CD14-positive monocyte (primary cell): ENCODE measurements at regions not wholly inside any gene's neighbourhood (a gene's known extent, or its start where the extent isn't known, plus 50 kb on each side); places are given as distances from the start of the nearest gene placed in this dataset.

ENCODE experiments used
- DNase-seq, 3 donors: peaks; one replicate each; pipeline ENCODE4 v3.0.0-alpha.2; 2011 to 2022
- H2AFZ ChIP-seq: 2 replicates; pipeline ENCODE4 v1.6.0; 2012; ENCODE audit warnings: mild to moderate bottlenecking, low read depth, low read length, inconsistent platforms; ENCODE audit not compliant: insufficient read depth, poor library complexity, severe bottlenecking
- H3K27ac ChIP-seq, 2 donors: 1 replicate in 1 of 2; 2 replicates in 1 of 2; pipeline ENCODE4 v1.5.1; 2012 to 2013; ENCODE audit warnings: low read length in 2 of 2, control low read depth in 1 of 2, inconsistent platforms in 1 of 2, low read depth in 1 of 2, mild to moderate bottlenecking in 1 of 2
- H3K27me3 ChIP-seq, 2 donors: one replicate each; pipeline versions ENCODE4 v1.6.0 to v1.6.1; 2011 to 2013; ENCODE audit warnings: low read length in 2 of 2; ENCODE audit not compliant: control insufficient read depth in 2 of 2, insufficient read depth in 2 of 2
- H3K36me3 ChIP-seq, 2 donors: replicated peaks in 1 of 2; 1 replicate in 1 of 2; 2 replicates in 1 of 2; pipeline versions ENCODE4 v1.5.1 to v1.6.1; 2012 to 2013; ENCODE audit warnings: low read length in 2 of 2, control low read depth in 1 of 2, inconsistent platforms in 1 of 2, mild to moderate bottlenecking in 1 of 2; ENCODE audit not compliant: insufficient read depth in 2 of 2, control insufficient read depth in 1 of 2
- H3K4me1 ChIP-seq, 2 donors: 1 replicate in 1 of 2; 2 replicates in 1 of 2; pipeline versions ENCODE4 v1.5.1 to v1.6.1; 2012 to 2013; ENCODE audit warnings: low read length in 2 of 2, control low read depth in 1 of 2, inconsistent platforms in 1 of 2, mild to moderate bottlenecking in 1 of 2, moderate library complexity in 1 of 2; ENCODE audit not compliant: insufficient read depth in 2 of 2, control insufficient read depth in 1 of 2
- H3K4me2 ChIP-seq: replicated peaks from 2 replicates; pipeline ENCODE3; 2012; ENCODE audit warnings: low read length, moderate library complexity, mild to moderate bottlenecking; ENCODE audit not compliant: poor library complexity, severe bottlenecking; ENCODE audit errors: extremely low read depth
- H3K4me3 ChIP-seq, 3 experiments: fragments of 200-600 bp in 1 of 3; sonication (generic) in 1 of 3; replicated peaks in 1 of 3; 1 replicate in 2 of 3; 2 replicates in 1 of 3; pipeline ENCODE4 v1.5.1; 2011 to 2013; ENCODE audit warnings: low read length in 3 of 3, mild to moderate bottlenecking in 3 of 3, control low read depth in 2 of 3, low read depth in 2 of 3, inconsistent platforms in 1 of 3, moderate library complexity in 1 of 3
- H3K79me2 ChIP-seq: 2 replicates; pipeline ENCODE4 v1.6.0; 2012; ENCODE audit warnings: mild to moderate bottlenecking, control low read depth, inconsistent platforms, low read length, moderate library complexity; ENCODE audit not compliant: insufficient read depth
- H3K9ac ChIP-seq: 2 replicates; pipeline ENCODE4 v1.6.0; 2017; ENCODE audit warnings: low read length, mild to moderate bottlenecking; ENCODE audit not compliant: insufficient read depth, poor library complexity, severe bottlenecking
- H3K9me3 ChIP-seq, 2 donors: replicated peaks in 1 of 2; 1 replicate in 1 of 2; 2 replicates in 1 of 2; pipeline versions ENCODE4 v1.5.1 to v1.6.1; 2012 to 2013; ENCODE audit warnings: low read length in 2 of 2, control low read depth in 1 of 2; ENCODE audit not compliant: control insufficient read depth in 1 of 2, insufficient read depth in 1 of 2
- H4K20me1 ChIP-seq: 2 replicates; pipeline ENCODE4 v1.6.0; 2012; ENCODE audit warnings: mild to moderate bottlenecking, low read length, control low read depth, moderate library complexity; ENCODE audit not compliant: insufficient read depth
- H3K27ac Mint-ChIP-seq, 7 donors: one replicate each; pipeline ENCODE4 v1.8.0; 2020; ENCODE audit warnings: mild to moderate bottlenecking in 7 of 7, mixed read lengths in 7 of 7, moderate library complexity in 6 of 7, inconsistent platforms in 2 of 7
- H3K27me3 Mint-ChIP-seq, 3 donors: one replicate each; pipeline ENCODE4 v1.8.0; 2021 to 2022; ENCODE audit warnings: low read depth in 3 of 3, mild to moderate bottlenecking in 3 of 3, mixed read lengths in 3 of 3, moderate library complexity in 3 of 3, inconsistent platforms in 1 of 3
- H3K36me3 Mint-ChIP-seq, 2 donors: one replicate each; pipeline ENCODE4 v1.8.0; 2020; ENCODE audit warnings: mixed read lengths in 2 of 2, inconsistent platforms in 1 of 2, mild to moderate bottlenecking in 1 of 2
- H3K4me1 Mint-ChIP-seq: one replicate; pipeline ENCODE4 v1.8.0; 2020; ENCODE audit warnings: mild to moderate bottlenecking, mixed read lengths
- H3K4me3 Mint-ChIP-seq, 2 donors: one replicate each; pipeline ENCODE4 v1.8.0; 2020; ENCODE audit warnings: mild to moderate bottlenecking in 2 of 2, mixed read lengths in 2 of 2, moderate library complexity in 1 of 2
- H3K9me3 Mint-ChIP-seq, 7 donors: one replicate each; pipeline ENCODE4 v1.8.0; 2020 to 2022; ENCODE audit warnings: mixed read lengths in 7 of 7, mild to moderate bottlenecking in 6 of 7, moderate library complexity in 6 of 7, inconsistent platforms in 2 of 7
- WGBS: methylation state at CpG from one replicate; pipeline ENCODE4 v1.1.5; 2013; ENCODE audit warnings: missing lambda C conversion rate; ENCODE audit not compliant: insufficient coverage; 5-methylcytosine and 5-hydroxymethylcytosine counted together
- intact Hi-C, 2 donors: fragments of 100-400 bp; cut with micrococcal nuclease; formaldehyde crosslinking; loops; one replicate each; pipeline versions ENCODE4 v1.15.0 to v1.15.1; 2023
- TF ChIP-seq, protein P1 (sequence below): fragments of 200-600 bp; IDR thresholded peaks from one replicate; pipeline ENCODE4 v1.8.0; 2022; ENCODE audit warnings: antibody characterized with exemption, mild to moderate bottlenecking

DNA sequence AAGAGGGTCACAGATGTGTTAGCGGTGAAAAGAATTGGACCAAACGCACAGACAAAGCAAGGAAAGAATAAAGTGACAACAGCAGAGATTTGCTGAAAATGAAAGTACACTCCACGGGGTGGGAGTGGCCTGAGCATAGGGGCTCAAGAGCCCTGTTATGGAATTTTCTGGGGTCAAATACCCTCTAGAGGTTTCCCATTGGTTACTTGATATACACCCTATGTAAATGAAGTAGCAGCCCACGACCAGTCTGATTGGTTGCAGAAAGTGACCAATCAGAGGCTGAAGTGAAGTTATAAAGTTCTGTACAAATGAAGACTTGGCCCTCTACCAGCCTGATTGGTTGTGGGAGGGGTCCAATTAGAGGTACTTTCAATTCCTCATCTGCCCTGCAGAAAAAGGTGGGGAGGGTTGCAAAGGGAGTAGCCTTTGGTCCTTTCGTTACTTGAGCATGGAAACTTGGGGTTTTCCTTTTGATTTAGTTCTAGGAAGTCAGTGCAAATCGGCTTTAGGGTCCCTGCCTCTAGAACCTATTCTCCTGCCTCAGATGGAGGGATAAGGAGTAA is 125.6 kb upstream of the PRPS1L1 start:
- Histone ChIP-seq H3K4me3 (no peak overlapping the region), H3K36me3 (no peaks in the 10 kb centered on the region), H3K9ac (no peak overlapping the region), H3K27ac (no peak overlapping the region), H3K79me2 (no peaks in the 10 kb centered on the region), H2AFZ (no peak overlapping the region), H3K4me2 (no peak overlapping the region), H4K20me1 (no peaks in the 10 kb centered on the region), H3K9me3 (peaks cover 0 to 2% of the 10 kb centered on the region in 2 donors), H3K27me3 (no peaks in the 10 kb centered on the region), H3K4me1 (no peaks in the 10 kb centered on the region)
- Mint-ChIP-seq H3K27ac (no peak overlapping the region), H3K4me3 (no peak overlapping the region), H3K4me1 (peaks cover 2% of the 10 kb centered on the region), H3K9me3 (peaks cover 0 to 3% (median 0%) of the 10 kb centered on the region in 7 donors), H3K36me3 (no peaks in the 10 kb centered on the region), H3K27me3 (peaks cover 0 to 5% (median 3%) of the 10 kb centered on the region in 3 donors)
- TF ChIP-seq, protein P1, sequence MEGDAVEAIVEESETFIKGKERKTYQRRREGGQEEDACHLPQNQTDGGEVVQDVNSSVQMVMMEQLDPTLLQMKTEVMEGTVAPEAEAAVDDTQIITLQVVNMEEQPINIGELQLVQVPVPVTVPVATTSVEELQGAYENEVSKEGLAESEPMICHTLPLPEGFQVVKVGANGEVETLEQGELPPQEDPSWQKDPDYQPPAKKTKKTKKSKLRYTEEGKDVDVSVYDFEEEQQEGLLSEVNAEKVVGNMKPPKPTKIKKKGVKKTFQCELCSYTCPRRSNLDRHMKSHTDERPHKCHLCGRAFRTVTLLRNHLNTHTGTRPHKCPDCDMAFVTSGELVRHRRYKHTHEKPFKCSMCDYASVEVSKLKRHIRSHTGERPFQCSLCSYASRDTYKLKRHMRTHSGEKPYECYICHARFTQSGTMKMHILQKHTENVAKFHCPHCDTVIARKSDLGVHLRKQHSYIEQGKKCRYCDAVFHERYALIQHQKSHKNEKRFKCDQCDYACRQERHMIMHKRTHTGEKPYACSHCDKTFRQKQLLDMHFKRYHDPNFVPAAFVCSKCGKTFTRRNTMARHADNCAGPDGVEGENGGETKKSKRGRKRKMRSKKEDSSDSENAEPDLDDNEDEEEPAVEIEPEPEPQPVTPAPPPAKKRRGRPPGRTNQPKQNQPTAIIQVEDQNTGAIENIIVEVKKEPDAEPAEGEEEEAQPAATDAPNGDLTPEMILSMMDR: no peak
- DNase-seq: no peak
- intact Hi-C loops: no loop called here
- 100% methylated on average over 2 of the region's 6 CpGs for WGBS

DNA sequence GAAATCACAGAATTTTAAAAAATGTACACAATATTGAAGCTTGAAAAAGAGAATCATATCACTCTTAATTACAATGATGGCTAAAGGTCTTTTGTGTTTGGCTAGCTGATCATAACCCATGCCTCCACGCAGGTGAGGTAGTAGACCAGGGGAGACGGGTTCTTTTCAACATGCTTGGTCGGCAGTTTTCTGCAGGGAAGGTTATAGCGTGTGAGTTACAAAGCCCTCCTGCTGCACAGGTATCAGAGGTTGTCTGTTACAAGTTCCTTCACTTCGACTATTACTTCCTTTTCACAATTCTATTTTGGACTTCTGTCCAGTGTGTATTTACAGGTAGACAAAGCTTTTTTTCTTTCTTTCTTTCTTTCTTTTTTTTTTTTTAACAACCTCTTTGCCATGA is 127.1 kb upstream of the PRPS1L1 start:
- no peaks in the 10 kb centered on the region for H4K20me1 ChIP-seq
- intact Hi-C loops: no loop called here
- peaks cover 0 to 2% of the 10 kb centered on the region in 2 donors for H3K9me3 ChIP-seq
- no peak overlapping the region for H3K4me3 Mint-ChIP-seq
- no peaks in the 10 kb centered on the region for H3K27me3 ChIP-seq
- DNase-seq: no peak
- H3K4me1 Mint-ChIP-seq: peaks cover 2% of the 10 kb centered on the region
- TF ChIP-seq, protein P1: no peak
- no peak overlapping the region for H3K9ac ChIP-seq
- WGBS: no CpG with 5 or more reads among the region's 5 CpGs
- H2AFZ ChIP-seq: no peak overlapping the region
- no peak overlapping the region for H3K27ac Mint-ChIP-seq
- H3K36me3 Mint-ChIP-seq: no peaks in the 10 kb centered on the region
- no peak overlapping the region for H3K4me3 ChIP-seq
- H3K9me3 Mint-ChIP-seq: peaks cover 0 to 3% (median 0%) of the 10 kb centered on the region in 7 donors
- H3K36me3 ChIP-seq: no peaks in the 10 kb centered on the region
- H3K79me2 ChIP-seq: no peaks in the 10 kb centered on the region
- H3K4me2 ChIP-seq: no peak overlapping the region
- H3K4me1 ChIP-seq: no peaks in the 10 kb centered on the region
- no peak overlapping the region for H3K27ac ChIP-seq
- H3K27me3 Mint-ChIP-seq: peaks cover 0 to 5% (median 3%) of the 10 kb centered on the region in 3 donors
